Glomerular visceral epithelial cell (primary cell): ENCODE measurements at regions not wholly inside any gene's neighbourhood (a gene's known extent, or its start where the extent isn't known, plus 50 kb on each side); places are given as distances from the start of the nearest gene placed in this dataset.
"Not testable (repeated sequence)": the region's sequence is repeated elsewhere in the genome, so short reads cannot be mapped to it uniquely, and the experiment has no call there.

Source experiments
- DNase-seq: peaks from one replicate; pipeline ENCODE4 v3.0.0-alpha.2; 2016; ENCODE audit errors: extremely low spot score

DNA sequence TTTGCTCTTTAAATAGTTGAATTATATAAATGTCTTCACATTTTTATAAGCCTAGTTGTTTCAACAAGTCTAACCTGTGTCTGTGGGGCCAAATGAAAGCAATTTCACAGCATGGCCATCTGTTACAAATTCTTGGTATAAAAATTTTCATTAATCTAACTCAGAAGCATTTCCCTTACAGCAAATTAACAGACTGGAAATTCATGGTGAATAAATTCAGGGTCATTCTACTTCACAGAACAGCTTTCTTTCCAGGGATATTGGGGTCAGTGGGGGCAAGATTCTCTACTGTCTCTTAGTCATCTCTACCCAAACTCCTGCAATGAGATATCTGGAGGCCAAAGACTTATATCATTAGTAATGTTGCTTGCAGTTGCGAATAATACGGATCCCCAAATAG lies 352.1 kb downstream of the MMUT start:
- DNase-seq = no peak

DNA sequence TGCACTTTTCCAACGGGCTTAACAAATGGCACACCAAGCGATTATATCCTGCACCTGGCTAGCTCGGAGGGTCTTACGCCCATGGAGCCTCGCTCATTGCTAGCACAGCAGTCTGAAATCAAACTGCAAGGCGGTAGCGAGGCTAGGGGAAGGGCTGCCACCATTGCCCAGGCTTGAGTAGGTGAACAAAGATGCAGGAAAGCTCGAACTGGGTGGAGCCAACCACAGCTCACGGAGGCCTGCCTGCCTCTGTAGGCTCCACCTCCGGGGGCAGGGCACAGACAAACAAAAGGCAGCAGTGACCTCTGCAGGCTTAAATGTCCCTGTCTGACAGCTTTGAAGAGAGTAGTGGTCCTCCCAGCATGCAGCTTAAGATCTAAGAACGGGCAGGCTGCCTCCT lies 365.4 kb downstream of the MMUT start:
- DNase-seq = not testable (repeated sequence)

DNA sequence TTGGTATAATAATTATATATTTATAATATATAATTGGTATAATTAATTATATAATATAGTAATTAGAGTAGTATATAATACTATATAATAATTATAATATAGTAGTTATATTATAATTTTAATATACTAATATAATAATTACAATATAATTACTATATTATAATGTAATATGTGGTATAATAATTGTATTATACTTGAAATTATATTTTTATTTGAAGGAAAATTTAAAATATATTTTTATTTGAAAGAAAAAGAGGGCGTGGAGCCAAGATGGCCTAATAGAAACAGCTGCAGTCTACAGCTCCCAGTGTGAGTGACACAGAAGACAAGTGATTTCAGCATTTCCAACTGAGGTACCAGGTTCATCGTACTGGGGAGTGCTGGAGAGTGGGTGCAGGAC lies 365.9 kb downstream of the MMUT start:
- no peak for DNase-seq

DNA sequence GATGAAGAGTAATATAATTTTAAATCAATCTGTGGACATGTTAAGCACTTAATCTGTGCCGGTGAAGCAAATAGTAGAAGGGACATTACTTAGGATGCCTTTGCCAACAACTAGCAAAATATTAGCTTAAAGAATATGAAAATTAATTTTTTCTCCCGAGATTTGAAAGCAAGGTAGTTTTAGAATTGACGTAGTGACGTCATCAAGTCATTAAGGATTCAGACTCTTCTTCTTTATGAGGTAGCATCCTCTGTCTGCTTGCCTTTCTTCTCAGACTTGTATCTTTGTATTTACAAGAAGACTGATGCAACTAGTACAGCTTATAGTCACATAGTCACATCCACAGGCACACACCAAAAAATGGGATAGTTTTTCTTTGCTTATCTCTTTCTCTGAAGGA lies 374.4 kb downstream of the MMUT start:
- no peak for DNase-seq

DNA sequence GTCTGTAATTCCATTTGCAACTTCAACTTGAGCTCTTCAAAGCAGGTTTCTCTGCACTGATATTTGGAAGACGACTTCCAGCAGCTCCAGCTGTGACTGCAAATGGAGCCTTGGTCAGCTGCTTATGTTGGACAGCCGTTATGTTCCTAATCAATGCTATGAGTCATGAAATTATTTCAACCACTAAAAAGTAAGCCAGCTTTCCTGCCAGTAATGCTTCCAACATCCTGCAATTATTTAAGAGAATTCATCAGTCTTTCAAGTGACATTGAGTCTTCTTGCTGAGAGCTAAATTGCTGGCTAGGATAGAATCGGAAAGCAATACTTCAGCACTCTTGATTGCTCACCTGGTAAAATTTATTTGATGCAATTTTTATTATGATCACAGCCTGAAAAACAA lies 375.7 kb downstream of the MMUT start:
- no peak for DNase-seq

DNA sequence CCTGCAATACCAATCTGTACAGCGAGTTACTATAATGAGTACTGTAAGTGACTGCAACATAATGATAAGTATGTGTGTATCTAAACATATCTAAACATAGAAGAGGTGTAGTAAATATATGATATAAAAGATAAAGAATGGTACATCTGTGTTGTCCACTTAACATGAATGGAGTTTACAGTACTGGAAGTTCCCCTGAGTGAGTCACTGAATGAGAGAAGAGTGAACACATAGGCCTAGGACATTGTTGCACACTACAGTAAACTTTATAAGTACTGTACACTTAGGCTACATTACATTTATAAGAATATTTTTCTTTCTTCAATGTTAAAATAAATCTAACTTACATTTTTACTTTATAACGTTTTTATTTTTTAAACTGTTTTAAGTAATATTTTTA lies 380.4 kb downstream of the MMUT start:
- DNase-seq = no peak

DNA sequence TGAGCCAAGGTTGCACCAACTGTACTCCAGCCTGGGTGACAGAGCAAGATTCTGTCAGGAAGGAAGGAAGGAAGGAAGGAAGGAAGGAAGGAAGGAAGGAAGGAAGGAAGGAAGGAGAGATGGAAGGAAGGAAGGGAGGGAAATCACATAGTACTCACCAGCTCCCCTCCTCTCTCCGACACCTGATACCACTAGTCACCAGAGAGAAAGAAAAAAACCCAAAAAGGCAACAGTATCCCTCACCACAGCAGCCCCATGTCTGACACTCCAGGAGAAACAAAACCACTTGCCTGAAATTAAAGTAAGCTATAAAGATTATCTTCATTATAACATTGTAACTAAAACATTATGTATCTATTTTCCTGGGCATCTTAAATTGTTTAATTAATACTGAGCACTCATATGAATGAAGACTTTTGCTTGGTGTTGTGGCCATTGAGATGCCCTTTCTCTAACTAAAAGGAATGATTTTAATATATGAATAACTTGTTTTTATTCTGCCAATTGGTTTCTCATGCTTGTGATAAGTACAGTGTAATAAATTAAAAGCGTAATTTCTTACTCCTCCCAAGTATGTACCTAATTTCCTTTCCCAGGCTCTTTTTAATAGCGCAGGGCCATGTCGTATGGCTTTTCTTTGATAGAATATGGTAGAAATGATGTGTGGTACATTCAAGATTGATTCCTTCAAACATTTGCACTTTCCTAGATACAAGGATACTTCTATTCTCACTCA lies 390.0 kb downstream of the MMUT start:
- DNase-seq = no peak

DNA sequence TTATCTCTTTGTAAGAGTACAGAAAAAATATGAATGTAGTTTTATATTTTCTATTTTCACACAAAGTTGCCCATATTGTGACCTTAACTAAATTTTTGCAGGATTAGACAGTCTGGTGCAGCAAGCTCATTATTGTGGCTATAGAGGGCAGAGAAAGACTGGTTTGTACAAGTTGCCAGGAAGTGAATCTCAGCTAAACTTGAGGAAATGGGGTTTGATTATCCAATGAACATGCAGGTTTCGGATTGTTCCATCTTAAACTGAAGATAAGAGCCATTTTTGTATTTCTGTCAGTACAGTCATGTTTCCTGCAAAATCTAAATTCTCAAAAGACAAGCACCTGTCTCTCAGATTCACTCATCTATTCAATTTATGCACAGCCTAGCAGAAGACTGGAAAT lies 390.9 kb downstream of the MMUT start:
- no peak for DNase-seq

DNA sequence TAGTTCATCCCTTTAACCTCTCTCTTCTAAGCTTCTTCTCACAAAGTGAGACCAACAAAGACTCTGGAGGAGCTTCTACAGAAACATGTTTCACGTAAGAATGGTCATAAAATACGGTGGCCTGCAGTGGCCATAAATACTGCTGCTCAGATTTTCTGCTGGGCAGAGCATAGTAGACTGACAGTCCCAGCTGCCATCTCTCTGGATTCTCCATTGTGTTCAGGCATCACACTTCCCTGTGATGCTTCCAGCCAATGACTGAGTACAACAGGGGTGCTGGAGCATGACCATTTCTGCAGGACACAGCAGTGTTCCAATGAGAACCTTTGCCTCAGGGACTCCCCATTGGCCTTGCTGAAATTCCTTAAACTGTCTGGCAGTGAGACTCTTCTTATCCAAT lies 392.6 kb downstream of the MMUT start:
- DNase-seq = no peak

DNA sequence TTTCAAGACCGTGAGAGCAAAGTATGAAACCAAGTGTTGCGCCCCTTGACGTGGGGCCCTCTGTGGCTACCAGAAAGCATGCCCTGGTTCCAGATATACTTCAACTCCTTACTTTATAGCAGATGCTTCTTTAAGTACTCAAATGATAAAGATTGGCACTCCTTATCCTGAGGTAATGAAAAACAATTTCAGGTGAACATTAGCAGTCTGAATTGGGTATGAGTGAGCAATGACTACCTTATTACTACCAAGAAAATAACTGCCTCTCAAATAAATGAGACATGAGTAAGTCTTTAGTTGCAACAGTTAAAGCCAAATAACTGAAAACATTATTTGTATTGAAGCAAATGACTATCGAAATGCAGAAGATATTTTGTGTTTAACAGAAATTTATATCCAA lies 408.7 kb downstream of the MMUT start:
- DNase-seq = no peak

DNA sequence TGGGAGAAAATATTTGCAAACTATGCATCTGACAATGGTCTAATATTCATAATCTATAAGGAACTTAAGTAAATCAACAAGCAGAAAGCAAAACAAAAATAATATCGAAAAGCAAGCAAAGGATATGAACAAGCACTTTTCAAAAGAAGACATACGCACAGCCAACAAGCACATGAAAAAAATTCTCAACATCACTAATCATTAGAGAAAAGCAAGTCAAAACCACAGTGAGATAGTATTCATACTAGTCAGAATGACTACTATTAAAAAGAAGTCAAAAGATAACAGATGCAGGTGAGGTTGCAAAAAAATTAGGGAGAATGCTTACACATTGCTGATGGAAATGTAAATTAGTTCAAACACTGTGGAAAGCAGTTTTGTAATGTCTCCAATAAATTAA lies 410.2 kb downstream of the MMUT start:
- DNase-seq = no peak

DNA sequence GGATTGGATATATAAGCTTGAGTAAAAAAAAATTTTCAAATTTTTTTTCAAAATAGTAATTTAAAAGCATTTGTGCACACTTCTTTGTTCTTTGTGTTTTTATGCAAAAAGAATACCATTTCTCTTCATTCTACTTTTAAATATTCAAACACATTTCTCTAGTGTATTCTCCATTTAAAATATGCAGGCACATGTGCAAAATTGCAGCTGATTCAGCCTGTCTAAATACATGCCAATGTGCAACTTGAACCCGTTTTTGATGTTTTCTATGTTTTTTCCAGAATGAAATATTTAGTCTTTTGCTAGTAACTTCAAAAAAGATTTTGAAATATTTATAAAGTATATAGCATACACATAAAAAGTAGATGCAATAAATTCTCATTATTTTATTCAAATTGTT lies 411.8 kb downstream of the MMUT start:
- DNase-seq = no peak

DNA sequence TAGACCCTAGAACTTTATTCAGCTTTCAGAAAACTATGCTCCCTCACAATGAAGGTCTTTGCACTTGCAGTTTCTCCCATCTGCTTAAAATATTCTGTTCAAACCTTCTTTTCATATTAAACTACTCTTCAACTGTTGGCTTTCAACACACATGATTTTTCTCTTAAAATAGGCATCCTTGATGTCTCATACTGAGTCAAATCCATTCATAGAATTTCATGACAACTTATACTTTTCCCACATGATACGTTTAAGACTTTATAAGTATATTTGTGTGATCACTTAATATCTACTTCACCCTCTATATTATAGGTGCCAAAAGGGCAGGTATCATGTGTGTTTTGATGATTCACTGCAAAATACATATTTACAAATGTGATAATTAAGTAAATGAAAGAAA lies 412.5 kb downstream of the MMUT start:
- DNase-seq = no peak

DNA sequence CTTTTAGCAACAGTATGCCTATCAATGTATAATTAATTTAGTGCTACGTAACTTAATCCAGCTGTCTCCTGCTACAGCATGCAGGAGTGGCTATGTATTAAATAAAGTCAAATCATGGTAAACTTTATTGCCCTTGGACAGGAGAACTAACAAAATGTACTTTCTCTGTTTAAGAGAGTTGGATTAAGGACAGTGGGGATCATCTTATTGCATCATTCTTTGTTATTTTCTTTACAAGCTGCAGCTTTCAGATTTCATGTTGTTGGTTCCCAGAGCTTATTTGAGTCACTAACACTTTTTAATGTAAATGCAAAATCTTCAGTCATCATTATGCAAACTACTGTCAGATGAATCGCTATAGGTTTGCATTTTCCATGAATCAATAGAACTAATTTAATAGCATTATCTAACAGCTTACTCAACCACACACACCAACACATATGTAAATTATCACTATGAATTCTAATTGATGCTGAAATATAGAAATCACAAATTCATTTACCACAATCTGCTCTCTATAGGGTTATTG lies 424.7 kb downstream of the MMUT start:
- no peak for DNase-seq

DNA sequence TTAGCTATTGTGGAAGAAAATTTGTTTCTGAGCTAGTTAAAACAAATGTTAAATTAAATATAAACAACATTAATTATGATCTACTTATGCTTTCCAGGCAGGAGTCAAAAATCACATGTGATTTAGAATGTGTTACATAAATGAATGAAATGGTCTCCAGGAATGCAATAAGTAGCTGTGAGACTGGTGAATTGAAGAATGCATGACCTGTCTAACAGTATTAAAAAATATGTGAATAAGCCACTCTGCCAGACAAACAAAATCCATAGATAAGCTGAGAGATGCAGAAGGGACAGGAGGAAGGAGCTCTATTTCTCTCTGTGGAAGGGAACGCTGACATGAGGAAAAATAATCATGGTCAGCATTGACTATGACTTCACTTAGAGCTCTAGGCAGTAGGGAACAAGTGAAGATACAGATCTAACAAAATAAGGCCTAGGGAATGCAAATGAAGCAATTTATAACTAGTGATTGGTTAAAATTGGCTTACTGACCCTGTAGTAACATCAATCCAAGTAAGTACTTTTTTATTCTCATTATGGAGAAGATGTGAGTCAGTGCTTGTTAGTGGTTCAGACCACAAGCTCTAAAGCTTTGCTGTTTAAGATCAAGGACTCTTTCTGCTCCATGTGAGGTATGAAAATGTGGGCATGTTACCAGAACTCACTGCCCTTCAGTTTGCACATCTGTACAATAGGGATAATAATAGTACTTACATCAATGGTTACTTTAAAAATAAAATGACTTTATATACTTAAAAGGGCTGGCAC lies 432.6 kb downstream of the MMUT start:
- DNase-seq = peak; percentile 1

DNA sequence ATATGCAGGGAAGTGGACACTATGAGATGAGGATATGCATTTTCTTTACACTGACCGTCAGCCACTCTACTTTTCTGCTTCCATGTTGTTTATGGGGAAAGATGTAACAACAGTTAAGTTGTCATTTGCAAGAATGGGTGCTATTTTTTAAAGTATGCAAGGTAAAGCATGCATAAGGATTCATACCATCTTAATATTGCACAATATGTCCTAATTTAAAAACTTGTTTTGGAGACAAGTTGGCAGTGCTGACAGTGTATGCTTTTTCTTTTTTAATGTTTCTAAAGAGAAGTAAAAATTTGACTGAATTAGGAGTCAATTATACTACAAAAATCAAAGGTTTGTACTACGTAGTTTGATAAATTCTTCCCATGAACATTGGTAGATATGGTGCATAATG lies 435.4 kb downstream of the MMUT start:
- DNase-seq = no peak

DNA sequence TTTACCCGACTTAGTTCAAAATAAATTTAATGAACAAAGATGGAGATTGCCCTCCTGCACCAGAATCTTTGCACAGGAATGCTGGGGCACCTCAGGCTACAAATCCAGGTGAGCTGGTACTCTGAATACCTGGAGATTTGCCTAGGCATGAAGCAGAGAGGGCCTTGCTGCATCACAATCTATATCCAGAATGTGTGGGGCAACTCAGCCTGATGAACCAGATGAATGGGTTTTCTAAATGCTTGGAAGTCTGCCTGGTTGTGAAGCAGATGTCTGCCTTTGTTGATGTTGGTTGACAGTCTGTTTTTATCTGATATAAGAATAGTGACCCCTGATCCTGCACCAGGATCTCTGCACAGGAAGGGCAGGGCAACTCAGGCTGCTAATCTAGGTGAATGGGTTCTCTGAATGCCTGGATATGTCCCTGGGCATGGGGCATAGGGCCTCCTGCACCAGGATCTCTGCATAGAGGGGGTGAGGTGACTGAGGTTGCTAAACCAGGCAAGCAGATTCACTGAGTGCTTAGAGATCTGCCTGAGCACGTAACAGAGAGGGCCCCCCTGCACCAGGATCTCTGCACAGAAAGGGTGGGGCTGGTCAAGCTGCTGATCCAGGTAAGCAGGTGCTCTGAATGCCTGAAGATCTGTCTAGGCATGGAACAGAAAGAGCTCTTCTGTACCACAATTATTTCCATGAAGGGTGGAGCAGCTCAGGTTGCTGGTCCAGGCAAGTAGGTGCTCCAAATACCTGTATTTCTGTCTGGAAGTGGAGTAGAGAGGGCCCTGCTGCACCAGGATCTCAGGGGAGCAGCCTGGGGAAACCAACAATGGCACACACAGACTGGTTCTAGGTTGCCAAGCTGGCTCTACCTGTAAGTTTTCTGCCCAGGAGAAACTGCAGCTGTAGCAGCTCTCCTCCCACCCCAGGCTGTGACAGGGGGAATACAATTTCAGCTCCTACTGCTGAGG lies 437.5 kb downstream of the MMUT start:
- no peak for DNase-seq

DNA sequence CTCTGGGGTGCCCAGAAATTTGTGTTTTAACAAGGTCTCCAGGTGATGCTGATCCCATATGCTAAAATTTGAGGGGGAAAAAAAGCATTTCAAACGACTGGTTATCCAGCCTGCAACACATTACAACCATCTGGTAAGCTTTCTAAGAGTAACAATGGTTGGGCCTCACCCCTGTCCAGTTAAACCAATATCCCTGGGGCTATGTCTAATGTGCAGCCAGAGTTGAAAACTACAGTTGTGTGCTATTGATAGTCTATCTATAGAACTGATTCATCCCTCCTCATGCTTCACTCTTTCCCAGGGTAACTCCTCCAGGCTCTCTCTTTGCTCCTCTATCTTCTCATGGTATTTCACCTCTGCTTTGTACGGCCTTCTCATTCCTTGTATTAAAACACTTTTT lies 458.3 kb downstream of the MMUT start:
- no peak for DNase-seq

DNA sequence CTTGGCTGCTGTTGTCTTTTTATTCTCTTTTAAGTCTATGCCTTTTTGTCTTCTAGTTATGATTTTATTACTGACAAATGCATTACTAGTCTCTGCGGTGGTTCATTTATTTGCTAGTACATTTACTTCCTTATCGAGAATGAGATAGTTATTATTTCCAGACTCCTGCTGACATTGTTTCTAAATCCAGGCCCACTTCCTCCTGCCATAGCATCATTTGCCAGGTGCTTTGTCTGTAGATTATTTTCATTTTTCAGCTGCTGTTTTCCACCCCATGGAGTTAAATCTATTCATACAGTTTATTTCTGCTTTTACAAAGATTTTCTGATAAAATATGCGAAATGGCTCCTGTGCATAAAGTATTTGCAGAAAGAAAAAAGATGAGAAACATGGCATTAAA lies 459.7 kb downstream of the MMUT start:
- no peak for DNase-seq

DNA sequence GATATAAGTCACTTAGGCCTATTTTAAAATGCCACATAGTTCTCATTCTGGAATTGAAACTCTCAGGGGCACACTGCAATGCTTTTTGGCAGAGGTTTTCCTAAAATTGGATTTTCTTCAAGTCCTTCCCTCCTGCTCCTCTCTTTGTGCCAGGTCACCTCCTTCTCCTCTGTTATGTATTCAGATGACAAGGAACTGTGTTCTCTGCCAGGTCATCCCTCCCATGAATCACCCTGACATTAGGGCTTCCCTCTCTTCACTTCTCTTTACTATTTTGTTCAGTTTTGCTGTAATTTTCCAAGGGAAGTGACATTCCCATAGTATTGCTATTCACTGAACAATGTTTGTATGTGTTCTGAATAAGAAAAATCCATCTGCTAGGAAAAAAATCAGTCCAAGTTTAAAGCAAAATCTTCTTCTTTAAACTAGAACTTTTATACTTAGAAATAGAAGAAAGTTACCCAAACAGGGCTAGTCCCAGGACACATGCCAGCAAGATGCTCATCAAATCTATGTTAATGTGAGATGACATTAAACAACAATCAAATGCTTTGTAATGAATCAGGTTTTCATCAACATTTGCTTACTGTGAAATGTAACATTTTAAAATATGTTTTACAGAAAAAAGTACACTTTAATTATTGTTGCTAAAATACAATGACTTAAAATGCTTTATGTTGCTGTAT lies 461.1 kb downstream of the MMUT start:
- no peak for DNase-seq

DNA sequence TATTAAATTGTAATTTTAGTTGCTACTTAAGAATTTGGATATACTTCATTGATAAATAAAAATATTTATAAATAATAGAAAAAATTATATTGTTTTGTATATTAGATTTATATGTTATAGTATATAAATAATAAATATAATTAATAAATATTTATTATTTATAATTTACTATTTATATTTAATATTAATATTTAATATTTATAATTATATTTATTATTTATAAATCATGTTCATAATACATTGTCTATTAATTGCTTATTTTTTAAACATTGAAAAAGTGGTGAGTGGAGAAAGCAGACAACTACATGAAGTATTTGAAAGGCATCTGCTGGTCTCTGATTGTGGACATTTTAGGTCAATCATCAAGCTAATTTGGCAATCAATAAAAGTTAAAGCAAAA lies 464.5 kb downstream of the MMUT start:
- DNase-seq = no peak
